GM23338 (cell line): ENCODE measurements at regions not wholly inside any gene's neighbourhood (a gene's known extent, or its start where the extent isn't known, plus 50 kb on each side); places are given as distances from the start of the nearest gene placed in this dataset.

Experiments used
- ATAC-seq: fragments of 200-7000 bp; cut with Tn5 transposase; 3 replicates; pipeline ENCODE4 v1.9.1; 2020
- DNase-seq: peaks from one replicate; pipeline ENCODE4 v3.0.0-alpha.2; 2015; ENCODE audit warnings: low spot score
- H2AFZ ChIP-seq: fragments of 200-600 bp; sonication (generic); 2 replicates; pipeline ENCODE4 v1.8.0; 2016; ENCODE audit warnings: antibody characterized with exemption, mild to moderate bottlenecking, moderate library complexity
- H3F3A ChIP-seq: fragments of 200-600 bp; sonication (generic); replicated peaks from 2 replicates; pipeline ENCODE4 v1.8.0; 2017; ENCODE audit warnings: antibody characterized with exemption, mixed run types, low read depth
- H3K27ac ChIP-seq: fragments of 200-600 bp; sonication (generic); 2 replicates; pipeline ENCODE4 v1.6.1; 2016; ENCODE audit warnings: low read depth
- H3K27me3 ChIP-seq: fragments of 200-600 bp; sonication (generic); 2 replicates; pipeline ENCODE4 v1.8.0; 2016; ENCODE audit warnings: mild to moderate bottlenecking, mixed run types, moderate library complexity; ENCODE audit not compliant: insufficient read depth
- H3K36me3 ChIP-seq: fragments of 200-600 bp; sonication (generic); 2 replicates; pipeline ENCODE4 v1.8.0; 2016; ENCODE audit warnings: mild to moderate bottlenecking; ENCODE audit not compliant: insufficient read depth
- H3K4me1 ChIP-seq: fragments of 200-600 bp; sonication (generic); 2 replicates; pipeline ENCODE4 v1.8.0; 2016; ENCODE audit warnings: mild to moderate bottlenecking, moderate library complexity; ENCODE audit not compliant: insufficient read depth
- H3K4me2 ChIP-seq: fragments of 200-600 bp; sonication (generic); 2 replicates; pipeline ENCODE4 v1.7.1; 2017; ENCODE audit warnings: mixed run types
- H3K4me3 ChIP-seq: fragments of 200-600 bp; sonication (generic); 2 replicates; pipeline ENCODE4 v1.6.1; 2016; ENCODE audit warnings: mixed run types
- H3K79me2 ChIP-seq: fragments of 200-600 bp; sonication (generic); replicated peaks from 2 replicates; pipeline ENCODE4 v1.8.0; 2017; ENCODE audit warnings: mild to moderate bottlenecking; ENCODE audit not compliant: insufficient read depth
- H3K9me2 ChIP-seq: fragments of 200-600 bp; sonication (generic); 2 replicates; pipeline ENCODE4 v1.8.0; 2017; ENCODE audit not compliant: insufficient read depth
- H4K20me1 ChIP-seq: fragments of 200-600 bp; sonication (generic); replicated peaks from 2 replicates; pipeline ENCODE4 v1.8.0; 2017; ENCODE audit warnings: mild to moderate bottlenecking; ENCODE audit not compliant: insufficient read depth
- H3K27ac Mint-ChIP-seq: 2 replicates; pipeline ENCODE4 v1.8.0; 2020; ENCODE audit warnings: inconsistent platforms, mild to moderate bottlenecking, moderate library complexity, mixed read lengths
- H3K27me3 Mint-ChIP-seq: 3 replicates; pipeline ENCODE4 v1.8.0; 2022; ENCODE audit warnings: low read depth, mild to moderate bottlenecking, moderate library complexity, mixed read lengths, inconsistent platforms; ENCODE audit not compliant: insufficient read depth, poor library complexity
- H3K36me3 Mint-ChIP-seq: 3 replicates; pipeline ENCODE4 v1.8.0; 2021; ENCODE audit warnings: low read depth, mild to moderate bottlenecking, inconsistent platforms, moderate library complexity, mixed read lengths
- H3K4me1 Mint-ChIP-seq: 3 replicates; pipeline ENCODE4 v1.8.0; 2020; ENCODE audit warnings: mild to moderate bottlenecking, inconsistent platforms, mixed read lengths
- H3K4me3 Mint-ChIP-seq: 3 replicates; pipeline ENCODE4 v1.8.0; 2021; ENCODE audit warnings: moderate library complexity, mild to moderate bottlenecking, inconsistent platforms, mixed read lengths
- H3K9me3 Mint-ChIP-seq: 3 replicates; pipeline ENCODE4 v1.8.0; 2020; ENCODE audit warnings: moderate library complexity, mild to moderate bottlenecking, inconsistent platforms, mixed read lengths
- CREB1 ChIP-seq: fragments of 250-450 bp; sonication (Bioruptor Pico); IDR thresholded peaks from 2 replicates; pipeline ENCODE4 v1.5.0; 2020; ENCODE audit warnings: low read depth, mild to moderate bottlenecking, moderate library complexity
- CTCF ChIP-seq, 2 experiments: fragments of 200-600 bp in 1 of 2; sonication (generic) in 1 of 2; conservative IDR thresholded peaks; 2 replicates each; pipeline versions ENCODE4 v1.5.1 to v1.6.1; 2016 to 2017; ENCODE audit warnings: antibody characterized with exemption in 2 of 2, low read depth in 2 of 2, mild to moderate bottlenecking in 2 of 2, moderate library complexity in 1 of 2
- ETS1 ChIP-seq: IDR thresholded peaks from 2 replicates; pipeline ENCODE4 v1.6.1; 2016; ENCODE audit warnings: antibody characterized with exemption
- EZH2 ChIP-seq: fragments of 200-600 bp; sonication (generic); IDR thresholded peaks from one replicate; pipeline ENCODE4 v1.8.0; 2017; ENCODE audit warnings: antibody characterized with exemption, mild to moderate bottlenecking, low read depth; ENCODE audit not compliant: unreplicated experiment
- EZH2phosphoT487 ChIP-seq: fragments of 200-600 bp; sonication (generic); IDR thresholded peaks from one replicate; pipeline ENCODE4 v1.8.1; 2018; ENCODE audit warnings: antibody characterized with exemption; ENCODE audit not compliant: unreplicated experiment
- JUNB ChIP-seq: IDR thresholded peaks from one replicate; pipeline ENCODE4 v1.6.1; 2016; ENCODE audit warnings: antibody characterized with exemption; ENCODE audit not compliant: unreplicated experiment
- NANOG ChIP-seq: IDR thresholded peaks from 2 replicates; pipeline ENCODE4 v1.6.1; 2016; ENCODE audit warnings: antibody characterized with exemption, borderline replicate concordance
- POLR2AphosphoS5 ChIP-seq: IDR thresholded peaks from 2 replicates; pipeline ENCODE4 v1.6.1; 2016; ENCODE audit warnings: antibody characterized with exemption, low read depth
- STAT1 ChIP-seq: IDR thresholded peaks from one replicate; pipeline ENCODE4 v1.6.1; 2016; ENCODE audit warnings: antibody characterized with exemption; ENCODE audit not compliant: unreplicated experiment
- ZNF114 ChIP-seq: fragments of 250-450 bp; sonication (Bioruptor Pico); IDR thresholded peaks from 2 replicates; pipeline ENCODE4 v1.5.0; 2020; ENCODE audit warnings: mild to moderate bottlenecking, moderate library complexity
- ZNF331 ChIP-seq: fragments of 250-450 bp; sonication (Bioruptor Pico); IDR thresholded peaks from 2 replicates; pipeline ENCODE4 v1.5.0; 2020; ENCODE audit warnings: low read depth, mild to moderate bottlenecking, moderate library complexity
- ZNF462 ChIP-seq: fragments of 250-450 bp; sonication (Bioruptor Pico); IDR thresholded peaks from 2 replicates; pipeline ENCODE4 v1.5.0; 2020; ENCODE audit warnings: mild to moderate bottlenecking, moderate library complexity

- no peak overlapping the region for H2AFZ ChIP-seq
- peaks cover 8% of the 10 kb centered on the region for H3K27me3 Mint-ChIP-seq
- peaks cover 4% of the 10 kb centered on the region; the same call in 1 of the 2 replicates for H3F3A ChIP-seq
- no peak overlapping the region for H3K27ac ChIP-seq
- H4K20me1 ChIP-seq = peaks cover 5% of the 10 kb centered on the region
- ATAC-seq (no peak; the same call in 2 of the 3 replicates), DNase-seq (no peak)
- no peak for TF ChIP-seq ETS1
- H3K9me3 Mint-ChIP-seq = no peaks in the 10 kb centered on the region
- H3K4me1 ChIP-seq = peaks cover 40% of the 10 kb centered on the region
- H3K4me3 Mint-ChIP-seq = no peak overlapping the region; the same call in 2 of the 3 replicates
- peak overlapping the region; percentile 38 for H3K4me2 ChIP-seq
- no peak overlapping the region for H3K27ac Mint-ChIP-seq
- no peaks in the 10 kb centered on the region for H3K36me3 ChIP-seq
- no peaks in the 10 kb centered on the region; the same call in 1 of the 3 replicates for H3K36me3 Mint-ChIP-seq
- no peak overlapping the region for H3K4me3 ChIP-seq
- H3K79me2 ChIP-seq = peaks cover 79% of the 10 kb centered on the region
- no peaks in the 10 kb centered on the region for H3K9me2 ChIP-seq
- H3K27me3 ChIP-seq = no peaks in the 10 kb centered on the region
- H3K4me1 Mint-ChIP-seq = peaks cover 55% of the 10 kb centered on the region
Measured at GRCh38 chr14:89493406-89493805, 76.4 kb upstream of the FOXN3 start.

GRCh38 chr14:89491711-89492381, 74.8 kb upstream of the FOXN3 start:
- DNase-seq (no peak), ATAC-seq (no peak)
- H3K4me1 Mint-ChIP-seq = peaks cover 65% of the 10 kb centered on the region
- Histone ChIP-seq H3K4me1 (peaks cover 45% of the 10 kb centered on the region), H2AFZ (no peak overlapping the region), H3K36me3 (no peaks in the 10 kb centered on the region), H3K9me2 (no peaks in the 10 kb centered on the region), H3K27ac (peak overlapping the region; percentile 5; the same call in 1 of the 2 replicates), H3K4me3 (no peak overlapping the region), H3K4me2 (no peak overlapping the region), H3F3A (peaks cover 4% of the 10 kb centered on the region; the same call in 1 of the 2 replicates), H3K27me3 (no peaks in the 10 kb centered on the region), H4K20me1 (peaks cover 5% of the 10 kb centered on the region), H3K79me2 (peaks cover 85% of the 10 kb centered on the region)
- H3K27ac Mint-ChIP-seq = no peak overlapping the region; the same call in 1 of the 2 replicates
- no peak overlapping the region for H3K4me3 Mint-ChIP-seq
- H3K27me3 Mint-ChIP-seq = peaks cover 4% of the 10 kb centered on the region
- H3K9me3 Mint-ChIP-seq = no peaks in the 10 kb centered on the region
- H3K36me3 Mint-ChIP-seq = no peaks in the 10 kb centered on the region; the same call in 2 of the 3 replicates
- TF ChIP-seq ZNF114 (CRISPR knock-in tag) (no peak), NANOG (no peak), ZNF462 (CRISPR knock-in tag) (no peak), JUNB (no peak), EZH2 (no peak), EZH2phosphoT487 (no peak), STAT1 (no peak), CTCF (conservative IDR thresholded peaks at IDR 0.05; ENCODE audit: low read depth in 2 of 2) (no peak), ZNF331 (CRISPR knock-in tag) (no peak), CREB1 (CRISPR knock-in tag) (no peak), POLR2AphosphoS5 (no peak)
